Endodermal cell (in vitro differentiated cells): ENCODE measurements at regions not wholly inside any gene's neighbourhood (a gene's known extent, or its start where the extent isn't known, plus 50 kb on each side); places are given as distances from the start of the nearest gene placed in this dataset.

Experiments
- DNase-seq: peaks from one replicate; pipeline ENCODE4 v3.0.0-alpha.2; 2017
- H3K27ac ChIP-seq: 2 replicates; pipeline ENCODE4 v1.5.1; 2013; ENCODE audit warnings: mild to moderate bottlenecking, low read depth, low read length, moderate library complexity
- H3K27me3 ChIP-seq: 2 replicates; pipeline ENCODE4 v1.6.1; 2013; ENCODE audit warnings: mild to moderate bottlenecking, low read length, moderate library complexity; ENCODE audit not compliant: insufficient read depth, control insufficient read depth, poor library complexity, severe bottlenecking
- H3K36me3 ChIP-seq: 2 replicates; pipeline ENCODE4 v1.7.0; 2013; ENCODE audit warnings: mild to moderate bottlenecking, low read length, moderate library complexity; ENCODE audit not compliant: control insufficient read depth, insufficient read depth
- H3K4me1 ChIP-seq: one replicate; pipeline ENCODE4 v1.7.0; 2013; ENCODE audit warnings: low read length; ENCODE audit not compliant: control insufficient read depth, insufficient read depth
- H3K4me3 ChIP-seq: 2 replicates; pipeline ENCODE4 v1.5.1; 2013; ENCODE audit warnings: mild to moderate bottlenecking, low read length, moderate library complexity
- H3K9ac ChIP-seq: 2 replicates; pipeline ENCODE4 v1.6.1; 2013; ENCODE audit warnings: mild to moderate bottlenecking, low read length, moderate library complexity; ENCODE audit not compliant: poor library complexity, severe bottlenecking; ENCODE audit errors: extremely low read depth
- H3K9me3 ChIP-seq: 2 replicates; pipeline ENCODE4 v1.6.1; 2013; ENCODE audit warnings: mild to moderate bottlenecking, low read length, moderate library complexity; ENCODE audit not compliant: control insufficient read depth
- H3K27ac Mint-ChIP-seq: 2 replicates; pipeline ENCODE4 v1.8.0; 2020; ENCODE audit warnings: mixed read lengths
- H3K27me3 Mint-ChIP-seq: 2 replicates; pipeline ENCODE4 v1.8.0; 2021; ENCODE audit warnings: mild to moderate bottlenecking, mixed read lengths; ENCODE audit not compliant: insufficient read depth
- H3K36me3 Mint-ChIP-seq: 2 replicates; pipeline ENCODE4 v1.8.0; 2020; ENCODE audit warnings: low read depth, mixed read lengths
- H3K4me1 Mint-ChIP-seq: 2 replicates; pipeline ENCODE4 v1.8.0; 2020; ENCODE audit warnings: mixed read lengths
- H3K4me3 Mint-ChIP-seq: 2 replicates; pipeline ENCODE4 v1.8.0; 2020; ENCODE audit warnings: mild to moderate bottlenecking, moderate library complexity, mixed read lengths
- H3K9me3 Mint-ChIP-seq: 2 replicates; pipeline ENCODE4 v1.8.0; 2020; ENCODE audit warnings: mild to moderate bottlenecking, mixed read lengths
- CTCF ChIP-seq: fragments of 200-600 bp; sonication (generic); conservative IDR thresholded peaks from 2 replicates; pipeline ENCODE4 v1.5.0; 2021; ENCODE audit warnings: antibody characterized with exemption, mild to moderate bottlenecking
- WGBS, 2 experiments: methylation state at CpG; one replicate each; pipeline versions ENCODE4 v1.1.5 to v1.1.7; 2013; ENCODE audit warnings: missing lambda C conversion rate in 2 of 2, mixed read lengths in 1 of 2; ENCODE audit not compliant: insufficient coverage in 1 of 2, insufficient read length in 1 of 2; 5-methylcytosine and 5-hydroxymethylcytosine counted together

- no peaks in the 10 kb centered on the region for H3K27me3 ChIP-seq
- Mint-ChIP-seq H3K36me3 (no peaks in the 10 kb centered on the region), H3K27ac (no peak overlapping the region), H3K27me3 (no peaks in the 10 kb centered on the region), H3K4me1 (peaks cover 3% of the 10 kb centered on the region), H3K4me3 (no peak overlapping the region), H3K9me3 (no peaks in the 10 kb centered on the region)
- H3K4me3 ChIP-seq, result no peak overlapping the region
- no peak overlapping the region for H3K27ac ChIP-seq
- TF ChIP-seq CTCF, result no peak
- H3K36me3 ChIP-seq, result no peaks in the 10 kb centered on the region
- no peaks in the 10 kb centered on the region for H3K9me3 ChIP-seq
- peaks cover 5% of the 10 kb centered on the region for H3K4me1 ChIP-seq
- DNase-seq, result no peak
- no peak overlapping the region for H3K9ac ChIP-seq
- 94 to 96% methylated on average over 3 to 4 of the region's 4 CpGs for WGBS, 2 experiments
Measured at GRCh38 chr14:32022525-32022924, 54.6 kb upstream of the ARHGAP5 start.

GRCh38 chr14:32022938-32023466, 54.1 kb upstream of the ARHGAP5 start:
- no peak for DNase-seq
- Histone ChIP-seq H3K27ac (no peak overlapping the region), H3K9ac (no peak overlapping the region), H3K9me3 (no peaks in the 10 kb centered on the region), H3K4me3 (no peak overlapping the region), H3K27me3 (no peaks in the 10 kb centered on the region), H3K4me1 (peaks cover 5% of the 10 kb centered on the region), H3K36me3 (no peaks in the 10 kb centered on the region)
- TF ChIP-seq CTCF, result no peak
- WGBS, 2 experiments, result 93% methylated on average over 2 to 3 of the region's 3 CpGs
- no peaks in the 10 kb centered on the region for H3K36me3 Mint-ChIP-seq
- H3K9me3 Mint-ChIP-seq, result no peaks in the 10 kb centered on the region
- peaks cover 3% of the 10 kb centered on the region for H3K4me1 Mint-ChIP-seq
- no peak overlapping the region for H3K27ac Mint-ChIP-seq
- H3K27me3 Mint-ChIP-seq, result no peaks in the 10 kb centered on the region
- H3K4me3 Mint-ChIP-seq, result no peak overlapping the region

- Mint-ChIP-seq H3K4me1 (peaks cover 3% of the 10 kb centered on the region), H3K4me3 (no peak overlapping the region), H3K36me3 (no peaks in the 10 kb centered on the region), H3K27ac (no peak overlapping the region), H3K27me3 (no peaks in the 10 kb centered on the region), H3K9me3 (no peaks in the 10 kb centered on the region)
- Histone ChIP-seq H3K9me3 (no peaks in the 10 kb centered on the region), H3K27ac (no peak overlapping the region), H3K4me1 (peaks cover under 1% of the 10 kb centered on the region), H3K9ac (no peak overlapping the region), H3K4me3 (no peak overlapping the region), H3K27me3 (no peaks in the 10 kb centered on the region), H3K36me3 (no peaks in the 10 kb centered on the region)
- WGBS, 2 experiments, result 100% methylated on average over 3 of the region's 3 CpGs; no CpG with 5 or more reads in 1 of the 2 experiments
- no peak for DNase-seq
- TF ChIP-seq CTCF, result no peak
Measured at GRCh38 chr14:32023540-32023939, 53.6 kb upstream of the ARHGAP5 start.
